GM19328 (cell line): ENCODE measurements at regions not wholly inside any gene's neighbourhood (a gene's known extent, or its start where the extent isn't known, plus 50 kb on each side); places are given as distances from the start of the nearest gene placed in this dataset.
"Not testable (repeated sequence)": the region's sequence is repeated elsewhere in the genome, so short reads cannot be mapped to it uniquely, and the experiment has no call there.

Experiments
- ATAC-seq: cut with Tn5 transposase; IDR thresholded peaks from one replicate; pipeline ENCODE4 v1.9.1; 2021; ENCODE audit warnings: mild to moderate bottlenecking, moderate library complexity; ENCODE audit not compliant: unreplicated experiment

GRCh38 chr5:152058267-152058666 is 133.6 kb upstream of the GLRA1 start:
- ATAC-seq = no peak

GRCh38 chr5:152056931-152057330 is 132.3 kb upstream of the GLRA1 start:
- ATAC-seq = no peak

- no peak for ATAC-seq
Observed at GRCh38 chr5:152052470-152052869, 127.8 kb upstream of the GLRA1 start.

GRCh38 chr5:152051499-152052454 is 127.1 kb upstream of the GLRA1 start:
- no peak for ATAC-seq

- ATAC-seq = no peak
Observed at GRCh38 chr5:152046361-152046760, 121.7 kb upstream of the GLRA1 start.

GRCh38 chr5:152038856-152039255 is 114.2 kb upstream of the GLRA1 start:
- ATAC-seq = not testable (repeated sequence)

- not testable (repeated sequence) for ATAC-seq
Observed at GRCh38 chr5:152026328-152027024, 101.8 kb upstream of the GLRA1 start.

GRCh38 chr5:152016421-152016820 is 91.8 kb upstream of the GLRA1 start:
- ATAC-seq = no peak

GRCh38 chr5:152007653-152008335 is 83.1 kb upstream of the GLRA1 start:
- ATAC-seq = no peak

GRCh38 chr5:152004095-152004494 is 79.4 kb upstream of the GLRA1 start:
- ATAC-seq = no peak
